Skeletal muscle satellite cell (primary cell): ENCODE measurements at regions not wholly inside any gene's neighbourhood (a gene's known extent, or its start where the extent isn't known, plus 50 kb on each side); places are given as distances from the start of the nearest gene placed in this dataset.

Source experiments
- H3K27me3 ChIP-seq: 2 replicates; pipeline ENCODE4 v1.7.0; 2013; ENCODE audit warnings: low read length; ENCODE audit not compliant: control insufficient read depth, insufficient read depth
- H3K36me3 ChIP-seq: 2 replicates; pipeline ENCODE4 v1.7.0; 2013; ENCODE audit warnings: mild to moderate bottlenecking, control low read depth, low read length; ENCODE audit not compliant: insufficient read depth
- H3K4me1 ChIP-seq: 2 replicates; pipeline ENCODE4 v1.7.0; 2013; ENCODE audit warnings: low read length; ENCODE audit not compliant: control insufficient read depth, insufficient read depth
- H3K4me2 ChIP-seq: 2 replicates; pipeline ENCODE4 v1.7.0; 2013; ENCODE audit warnings: mild to moderate bottlenecking, low read length
- H3K4me3 ChIP-seq: 2 replicates; pipeline ENCODE4 v1.7.0; 2013; ENCODE audit warnings: low read length
- H3K9ac ChIP-seq: 2 replicates; pipeline ENCODE4 v1.7.0; 2013; ENCODE audit warnings: mild to moderate bottlenecking, low read depth, low read length, moderate library complexity
- H3K9me3 ChIP-seq: replicated peaks from 2 replicates; pipeline ENCODE4 v1.7.0; 2013; ENCODE audit warnings: mild to moderate bottlenecking, control low read depth, low read length

DNA sequence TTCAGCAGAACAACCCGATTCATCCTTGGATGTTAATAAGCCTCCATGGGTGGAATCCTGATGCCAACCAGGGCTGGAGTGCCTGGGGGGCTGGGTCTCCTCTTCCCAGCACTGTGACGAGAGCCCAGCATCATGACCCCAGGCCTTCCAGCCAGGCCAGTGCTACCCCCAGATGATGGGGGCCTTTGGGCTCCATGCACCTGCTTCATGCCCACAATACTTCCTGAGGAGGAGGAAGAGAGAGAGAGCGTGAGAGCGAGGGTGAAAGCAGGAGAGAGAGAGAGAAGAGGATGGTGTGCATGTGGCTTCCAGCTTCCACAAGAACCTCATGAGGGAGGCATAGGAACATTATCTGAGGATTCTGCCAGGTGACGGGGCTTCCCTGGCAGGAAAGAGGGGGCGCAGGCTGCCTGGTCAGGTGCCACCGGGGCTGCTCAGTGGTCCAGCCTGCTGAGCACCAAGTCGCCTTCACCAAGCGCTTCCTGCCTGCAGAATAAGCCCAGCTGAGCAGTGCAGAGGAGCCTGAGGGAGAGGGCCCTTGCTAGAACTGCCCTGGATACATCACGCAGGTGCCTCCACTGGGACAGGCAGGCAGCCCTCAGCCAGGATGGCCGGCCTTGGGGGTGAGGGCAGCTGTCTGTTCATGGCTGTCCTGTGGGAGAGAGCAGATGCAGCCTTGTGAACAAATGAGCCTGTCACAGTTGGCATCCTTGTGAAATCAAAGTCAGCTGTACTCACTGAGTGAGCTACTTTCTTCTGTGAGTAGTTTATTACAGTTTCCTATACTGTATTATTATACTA is 243.3 kb upstream of the B3GAT1 start:
- H3K27me3 ChIP-seq = no peaks in the 10 kb centered on the region

DNA sequence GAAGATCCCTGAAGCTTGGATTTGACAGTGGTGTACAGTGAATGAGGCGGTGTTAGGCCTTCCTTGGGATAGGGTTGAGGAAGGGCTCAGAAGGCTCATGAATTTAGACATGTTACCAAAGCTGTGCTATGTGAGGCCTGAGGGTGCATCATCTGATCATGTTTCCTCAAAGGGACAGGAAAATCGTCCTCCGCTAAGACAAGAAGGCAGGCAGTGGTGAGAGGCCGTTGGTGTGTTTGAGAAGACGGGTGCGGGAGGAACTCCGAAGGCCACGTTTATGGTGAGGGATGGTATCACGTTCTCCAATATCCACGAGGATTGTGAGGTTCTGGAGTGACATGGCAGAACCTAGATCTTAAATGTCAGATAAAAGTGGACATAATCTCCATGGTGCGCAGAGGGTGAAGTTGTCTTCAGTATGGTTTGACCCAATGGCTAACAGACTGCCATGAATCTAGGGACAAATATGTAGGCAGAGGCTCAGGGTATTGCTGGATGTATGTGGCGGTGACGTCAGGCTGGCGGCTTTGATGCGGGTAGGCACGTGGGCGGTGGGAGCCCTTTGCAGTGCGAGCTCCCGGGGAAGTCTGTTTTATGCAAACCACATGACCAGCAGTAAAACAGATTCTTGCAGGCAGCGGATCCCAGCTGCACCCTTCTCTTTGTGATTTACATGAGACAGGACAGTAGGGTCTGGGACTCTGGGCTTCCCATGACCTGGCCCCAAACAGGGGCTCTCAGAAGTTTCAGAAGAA is 242.3 kb upstream of the B3GAT1 start:
- H3K4me2 ChIP-seq = no peak overlapping the region
- no peaks in the 10 kb centered on the region for H3K36me3 ChIP-seq
- no peaks in the 10 kb centered on the region for H3K4me1 ChIP-seq
- H3K27me3 ChIP-seq = no peaks in the 10 kb centered on the region
- no peak overlapping the region for H3K4me3 ChIP-seq
- no peak overlapping the region for H3K9ac ChIP-seq
- peaks cover 8% of the 10 kb centered on the region for H3K9me3 ChIP-seq

More for the DNA sequence above, 243.3 kb upstream of the B3GAT1 start:
- no peaks in the 10 kb centered on the region for H3K36me3 ChIP-seq
- H3K9ac ChIP-seq = no peak overlapping the region
- no peak overlapping the region for H3K4me3 ChIP-seq
- no peaks in the 10 kb centered on the region for H3K4me1 ChIP-seq
- H3K4me2 ChIP-seq = no peak overlapping the region
- H3K9me3 ChIP-seq = peaks cover 8% of the 10 kb centered on the region

DNA sequence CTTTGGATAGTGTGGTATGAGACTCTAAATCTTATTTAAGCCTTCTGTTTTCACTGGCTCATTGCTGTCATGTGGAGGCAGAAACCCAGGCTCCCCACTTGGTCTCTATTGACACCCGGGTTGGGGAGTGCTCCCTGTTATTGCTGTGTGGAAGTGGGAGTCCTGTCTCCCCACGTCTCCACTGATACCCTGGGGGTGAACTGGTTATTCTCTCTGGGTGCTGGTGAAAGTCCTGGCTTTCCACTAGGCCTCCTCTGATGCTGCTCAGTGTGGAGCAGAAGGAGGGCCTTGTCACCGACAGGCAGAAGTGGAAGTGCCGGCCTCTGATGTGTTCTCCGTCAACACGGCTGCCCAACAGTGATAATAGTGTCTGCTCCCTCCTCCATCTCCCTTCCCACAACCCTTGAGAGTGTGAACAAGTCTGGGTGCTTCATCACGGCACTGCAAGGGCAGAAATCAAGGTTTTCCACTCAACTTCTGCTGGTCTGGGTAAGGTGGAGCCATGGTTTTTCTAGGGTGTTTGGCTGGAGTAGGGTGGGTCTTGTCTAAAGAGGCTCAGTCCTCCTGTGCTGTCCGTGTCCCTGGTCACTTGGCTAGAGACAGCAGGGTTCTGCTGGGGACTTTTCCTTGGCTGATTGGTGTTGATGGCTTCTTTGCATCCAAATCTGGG is 240.7 kb upstream of the B3GAT1 start:
- no peaks in the 10 kb centered on the region for H3K36me3 ChIP-seq
- no peaks in the 10 kb centered on the region for H3K4me1 ChIP-seq
- no peak overlapping the region for H3K4me3 ChIP-seq
- peaks cover 8% of the 10 kb centered on the region for H3K9me3 ChIP-seq
- no peak overlapping the region for H3K9ac ChIP-seq
- H3K27me3 ChIP-seq = no peaks in the 10 kb centered on the region
- H3K4me2 ChIP-seq = no peak overlapping the region

DNA sequence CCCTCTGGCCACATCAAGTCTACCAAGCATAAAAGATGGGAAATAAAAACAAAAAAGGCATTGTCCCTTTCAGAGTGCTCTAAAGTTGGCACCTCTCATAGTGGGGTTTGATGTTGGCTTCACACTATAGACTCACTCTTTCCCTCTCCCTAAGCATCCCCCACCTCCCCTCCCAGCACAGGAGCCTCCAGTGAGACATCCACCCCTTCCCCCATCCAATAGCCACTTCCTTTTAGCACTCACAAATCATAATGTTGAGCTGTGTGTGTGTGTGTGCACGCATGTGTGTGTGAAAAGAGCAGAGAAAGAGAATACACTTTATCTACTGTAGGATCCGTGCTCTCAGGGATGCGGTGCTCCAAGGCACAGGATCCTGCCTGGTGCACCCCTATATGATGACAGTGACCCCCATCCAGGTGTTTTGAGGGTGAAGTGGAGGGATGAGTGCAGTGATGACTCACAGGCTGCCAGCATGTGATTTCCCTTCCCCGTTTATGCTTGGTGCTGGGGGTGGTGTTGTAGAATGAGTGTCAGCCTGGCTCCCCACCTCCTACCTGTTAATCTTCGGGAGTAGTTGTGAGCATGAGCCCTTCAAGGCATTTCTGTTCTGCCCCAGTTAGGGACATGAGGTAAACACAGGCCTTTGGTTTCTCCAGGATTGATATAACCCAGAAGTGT is 235.2 kb upstream of the B3GAT1 start:
- Histone ChIP-seq H3K4me1 (no peaks in the 10 kb centered on the region), H3K27me3 (no peaks in the 10 kb centered on the region), H3K4me2 (no peak overlapping the region), H3K9me3 (peaks cover 4% of the 10 kb centered on the region), H3K9ac (no peak overlapping the region), H3K36me3 (no peaks in the 10 kb centered on the region), H3K4me3 (no peak overlapping the region)

DNA sequence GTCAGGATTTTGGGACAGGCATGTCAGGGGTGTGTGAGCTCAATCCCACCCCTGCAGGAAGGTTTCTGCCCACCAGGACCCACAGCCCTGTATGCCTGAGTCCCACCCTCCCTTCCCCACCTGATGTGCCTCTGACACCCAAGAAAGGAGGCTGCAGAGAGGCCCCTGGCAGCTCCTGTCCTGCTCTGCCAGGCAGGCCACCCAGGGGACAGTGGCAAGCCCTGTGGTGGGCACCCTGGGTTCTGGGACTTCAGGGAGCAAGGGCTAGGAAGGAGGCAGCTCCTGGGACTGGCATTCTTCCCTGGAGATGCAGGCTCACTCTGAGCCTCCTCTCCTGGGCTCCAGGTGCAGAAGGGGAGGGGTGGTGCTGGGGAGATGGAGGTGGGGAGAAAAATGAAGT is 234.5 kb upstream of the B3GAT1 start:
- H3K27me3 ChIP-seq = no peaks in the 10 kb centered on the region
- no peak overlapping the region for H3K4me3 ChIP-seq
- H3K4me2 ChIP-seq = no peak overlapping the region
- H3K9ac ChIP-seq = no peak overlapping the region
- H3K4me1 ChIP-seq = no peaks in the 10 kb centered on the region
- peaks cover 9% of the 10 kb centered on the region for H3K9me3 ChIP-seq
- no peaks in the 10 kb centered on the region for H3K36me3 ChIP-seq

DNA sequence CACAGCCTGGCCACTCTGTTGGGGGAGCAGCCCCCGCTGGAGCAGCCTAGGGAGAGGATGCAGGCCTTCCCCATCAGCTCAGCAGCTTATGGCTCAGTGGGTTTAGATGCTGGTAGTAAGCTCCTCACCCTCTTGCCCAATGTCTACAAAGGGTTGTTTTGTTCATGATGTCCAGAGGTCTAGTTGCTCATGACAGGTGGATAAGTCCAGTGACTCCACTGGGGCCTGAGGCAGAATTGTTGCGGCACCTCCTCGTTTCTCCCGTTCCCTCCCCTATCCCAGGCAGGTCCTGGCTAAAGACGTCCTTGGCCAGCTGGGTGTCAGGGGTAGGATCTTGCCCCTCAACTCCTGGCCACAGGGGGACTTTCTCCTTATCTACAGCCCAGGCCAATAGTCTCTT is 233.5 kb upstream of the B3GAT1 start:
- Histone ChIP-seq H3K4me2 (no peak overlapping the region), H3K4me3 (no peak overlapping the region), H3K27me3 (no peaks in the 10 kb centered on the region), H3K4me1 (no peaks in the 10 kb centered on the region), H3K36me3 (no peaks in the 10 kb centered on the region), H3K9me3 (peaks cover 13% of the 10 kb centered on the region), H3K9ac (no peak overlapping the region)

DNA sequence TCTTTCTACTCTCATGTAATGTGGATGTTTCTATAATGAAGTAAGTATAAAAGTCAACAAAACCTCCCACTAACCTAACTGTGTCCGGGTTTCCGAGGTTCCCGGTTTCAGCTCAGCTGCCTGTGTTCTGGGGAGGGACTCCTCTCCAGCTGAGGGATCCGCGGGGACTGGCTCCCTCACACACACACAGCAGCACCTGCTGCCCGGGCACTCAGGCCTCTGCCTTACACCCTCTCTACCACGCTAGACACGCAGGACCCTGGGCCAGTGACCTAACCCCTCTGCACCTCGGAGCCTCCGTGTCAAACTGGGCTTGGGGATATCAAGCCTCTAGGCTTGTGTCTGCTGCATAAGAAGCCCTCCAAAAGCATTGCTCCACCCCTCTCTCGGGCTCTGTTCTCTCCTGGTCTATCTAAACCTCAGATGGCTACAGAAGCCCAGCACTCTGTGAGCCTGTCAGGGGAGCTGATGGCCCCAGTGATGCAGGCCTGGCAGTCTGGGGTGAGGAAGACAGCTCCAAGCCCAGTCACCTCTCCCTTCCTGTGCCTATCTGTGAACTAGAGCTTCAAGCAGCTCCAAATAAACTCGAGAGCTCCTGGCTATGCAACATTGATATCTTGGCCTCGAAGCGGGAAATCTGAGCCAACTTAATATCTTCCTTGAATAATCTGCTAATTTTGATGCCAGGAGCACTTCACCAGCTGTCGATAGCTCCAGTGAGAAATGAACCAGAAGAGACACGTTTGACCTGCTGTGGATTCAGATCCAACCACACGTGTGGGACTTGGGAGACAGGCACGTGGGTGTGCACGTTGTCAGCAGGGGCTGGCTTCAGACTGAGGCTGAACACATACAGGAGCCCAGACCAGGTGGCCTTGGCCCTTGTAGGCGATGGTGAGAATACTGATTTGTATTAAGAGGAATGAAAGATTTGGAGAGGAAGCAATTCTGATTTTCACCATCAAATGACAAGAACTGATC is 232.7 kb upstream of the B3GAT1 start:
- Histone ChIP-seq H3K27me3 (no peaks in the 10 kb centered on the region), H3K4me1 (no peaks in the 10 kb centered on the region), H3K9ac (no peak overlapping the region), H3K4me2 (no peak overlapping the region), H3K9me3 (peaks cover 13% of the 10 kb centered on the region), H3K4me3 (no peak overlapping the region), H3K36me3 (no peaks in the 10 kb centered on the region)

DNA sequence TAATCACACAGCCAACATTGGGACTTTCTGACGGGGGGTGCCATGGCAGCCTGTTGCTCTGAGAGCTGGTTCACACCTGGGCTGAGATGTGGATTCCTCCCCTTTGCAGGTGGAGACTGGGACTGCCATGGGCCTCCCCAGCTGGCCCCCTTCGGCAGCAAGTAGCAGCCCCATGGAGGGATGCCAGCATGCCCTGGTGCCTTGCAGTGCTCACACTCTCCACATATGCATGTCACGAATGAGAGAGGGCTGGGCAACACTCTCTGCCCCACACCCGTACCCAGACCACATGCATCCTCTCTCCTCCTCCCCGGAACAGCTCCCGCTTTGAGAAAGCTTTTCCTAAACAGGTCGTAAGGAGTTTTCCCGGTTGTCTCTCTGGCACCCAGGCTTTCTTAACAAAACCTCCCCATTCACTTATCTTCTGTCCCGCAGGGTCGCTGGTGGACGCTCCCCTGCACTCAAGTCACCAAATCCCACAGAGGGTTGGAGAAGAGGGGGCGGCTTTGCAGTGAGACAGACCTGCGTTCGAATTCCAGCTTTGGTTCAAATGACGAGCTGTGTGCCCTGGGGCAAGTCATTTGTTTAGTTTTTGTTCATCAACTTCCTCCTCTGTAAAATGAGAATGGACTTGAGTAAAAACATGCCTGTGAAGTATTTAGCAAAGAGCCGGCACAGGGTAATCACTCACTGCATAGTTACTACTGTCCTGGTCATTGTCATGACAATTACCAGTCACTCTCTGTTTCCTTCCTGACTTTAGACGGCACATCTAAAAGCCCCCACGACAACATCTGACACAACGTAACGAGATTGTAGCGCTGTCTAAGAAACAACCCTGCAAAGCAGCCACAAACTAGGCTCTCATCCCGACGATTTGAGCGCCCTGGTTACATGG is 231.3 kb upstream of the B3GAT1 start:
- peaks cover 24% of the 10 kb centered on the region for H3K9me3 ChIP-seq
- H3K4me2 ChIP-seq = no peak overlapping the region
- no peaks in the 10 kb centered on the region for H3K27me3 ChIP-seq
- no peaks in the 10 kb centered on the region for H3K4me1 ChIP-seq
- no peaks in the 10 kb centered on the region for H3K36me3 ChIP-seq
- H3K9ac ChIP-seq = no peak overlapping the region
- no peak overlapping the region for H3K4me3 ChIP-seq

DNA sequence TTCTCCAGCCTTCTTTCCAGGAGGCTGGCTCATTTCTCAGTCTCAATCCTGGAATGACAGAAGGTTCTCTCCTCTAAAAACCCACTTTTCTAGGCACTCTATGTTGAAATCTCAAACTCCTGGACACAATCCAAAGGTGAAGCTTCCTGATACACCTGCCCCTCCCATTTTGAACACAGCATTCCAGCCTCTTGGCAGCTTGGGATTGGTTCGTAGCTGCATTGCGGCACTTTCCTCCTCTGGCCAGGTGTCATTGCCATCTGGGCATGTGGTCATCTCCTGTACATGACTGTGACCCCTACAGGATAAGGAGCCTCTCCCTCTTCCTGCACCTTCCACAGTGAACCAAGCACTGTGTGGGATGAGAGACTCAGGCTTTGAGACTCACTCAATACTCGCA is 230.2 kb upstream of the B3GAT1 start:
- Histone ChIP-seq H3K9ac (no peak overlapping the region), H3K4me3 (no peak overlapping the region), H3K4me1 (no peaks in the 10 kb centered on the region), H3K36me3 (no peaks in the 10 kb centered on the region), H3K9me3 (peaks cover 24% of the 10 kb centered on the region), H3K4me2 (no peak overlapping the region), H3K27me3 (no peaks in the 10 kb centered on the region)
